ENCODE measurements at regions not wholly inside any gene's neighbourhood (a gene's known extent, or its start where the extent isn't known, plus 50 kb on each side); places are given as distances from the start of the nearest gene placed in this dataset.

GRCh38 chr6:2433266-2433665 is 187.9 kb upstream of the GMDS start:
- no peak overlapping the region for H3K4me3 Mint-ChIP-seq
- no peak for DNase-seq
- H3K36me3 Mint-ChIP-seq (ENCODE audit: low read depth): no peaks in the 10 kb centered on the region
- H3K4me1 Mint-ChIP-seq (ENCODE audit: low read depth): peaks cover 19% of the 10 kb centered on the region
- H3K9me3 Mint-ChIP-seq: no peaks in the 10 kb centered on the region; the same call in 1 of the 2 replicates
- peak overlapping the region; percentile 97; the same call in 1 of the 2 replicates for H3K27ac Mint-ChIP-seq
- TF ChIP-seq CTCF (IDR thresholded peaks at IDR 0.05): no peak
- H3K27me3 Mint-ChIP-seq (ENCODE audit: insufficient read depth): no peaks in the 10 kb centered on the region; the same call in 1 of the 2 replicates

- Mint-ChIP-seq H3K27ac (peak overlapping the region; percentile 97), H3K9me3 (no peaks in the 10 kb centered on the region; the same call in 1 of the 2 replicates), H3K4me1 (ENCODE audit: low read depth) (peaks cover 19% of the 10 kb centered on the region), H3K27me3 (ENCODE audit: insufficient read depth) (no peaks in the 10 kb centered on the region; the same call in 1 of the 2 replicates), H3K36me3 (ENCODE audit: low read depth) (no peaks in the 10 kb centered on the region), H3K4me3 (peak overlapping the region; percentile 49)
- TF ChIP-seq CTCF (IDR thresholded peaks at IDR 0.05): no peak
- DNase-seq: peak; percentile 92
Measured at GRCh38 chr6:2432292-2432691, 186.9 kb upstream of the GMDS start.

GRCh38 chr6:2430612-2431011 is 185.2 kb upstream of the GMDS start:
- Mint-ChIP-seq H3K9me3 (no peaks in the 10 kb centered on the region; the same call in 1 of the 2 replicates), H3K4me3 (no peak overlapping the region), H3K36me3 (ENCODE audit: low read depth) (no peaks in the 10 kb centered on the region), H3K27me3 (ENCODE audit: insufficient read depth) (no peaks in the 10 kb centered on the region; the same call in 1 of the 2 replicates), H3K27ac (no peak overlapping the region), H3K4me1 (ENCODE audit: low read depth) (peaks cover 19% of the 10 kb centered on the region)
- no peak for TF ChIP-seq CTCF (IDR thresholded peaks at IDR 0.05)
- DNase-seq: no peak

- Mint-ChIP-seq H3K4me3 (no peak overlapping the region), H3K9me3 (peaks cover 4% of the 10 kb centered on the region), H3K27ac (no peak overlapping the region), H3K27me3 (ENCODE audit: insufficient read depth) (no peaks in the 10 kb centered on the region; the same call in 1 of the 2 replicates), H3K4me1 (ENCODE audit: low read depth) (peaks cover 19% of the 10 kb centered on the region), H3K36me3 (ENCODE audit: low read depth) (no peaks in the 10 kb centered on the region)
- peak; percentile 49 for DNase-seq
- no peak for TF ChIP-seq CTCF (IDR thresholded peaks at IDR 0.05)
Measured at GRCh38 chr6:2429460-2429859, 184.1 kb upstream of the GMDS start.

- no peaks in the 10 kb centered on the region; the same call in 1 of the 2 replicates for H3K27me3 Mint-ChIP-seq (ENCODE audit: insufficient read depth)
- H3K4me3 Mint-ChIP-seq: no peak overlapping the region
- H3K36me3 Mint-ChIP-seq (ENCODE audit: low read depth): no peaks in the 10 kb centered on the region
- no peak overlapping the region for H3K27ac Mint-ChIP-seq
- H3K4me1 Mint-ChIP-seq (ENCODE audit: low read depth): peaks cover 19% of the 10 kb centered on the region
- DNase-seq: peak; percentile 9
- TF ChIP-seq CTCF (IDR thresholded peaks at IDR 0.05): no peak
- H3K9me3 Mint-ChIP-seq: peaks cover 4% of the 10 kb centered on the region
Measured at GRCh38 chr6:2429032-2429431, 183.6 kb upstream of the GMDS start.

Measured in HFFc6 (cell line).